NCI-H1105 treated with DMSO at 0.1 percent for 48 hours (cell line): ENCODE measurements at regions not wholly inside any gene's neighbourhood (a gene's known extent, or its start where the extent isn't known, plus 50 kb on each side); places are given as distances from the start of the nearest gene placed in this dataset.

Experiments
- DNase-seq: peaks from one replicate; lab custom pipeline; 2025; lab: John Stamatoyannopoulos, UW

- no peak for DNase-seq
These were observed 407.2 kb downstream of the EFNA5 start for GRCh38 chr5:107263387-107264018.

DNA sequence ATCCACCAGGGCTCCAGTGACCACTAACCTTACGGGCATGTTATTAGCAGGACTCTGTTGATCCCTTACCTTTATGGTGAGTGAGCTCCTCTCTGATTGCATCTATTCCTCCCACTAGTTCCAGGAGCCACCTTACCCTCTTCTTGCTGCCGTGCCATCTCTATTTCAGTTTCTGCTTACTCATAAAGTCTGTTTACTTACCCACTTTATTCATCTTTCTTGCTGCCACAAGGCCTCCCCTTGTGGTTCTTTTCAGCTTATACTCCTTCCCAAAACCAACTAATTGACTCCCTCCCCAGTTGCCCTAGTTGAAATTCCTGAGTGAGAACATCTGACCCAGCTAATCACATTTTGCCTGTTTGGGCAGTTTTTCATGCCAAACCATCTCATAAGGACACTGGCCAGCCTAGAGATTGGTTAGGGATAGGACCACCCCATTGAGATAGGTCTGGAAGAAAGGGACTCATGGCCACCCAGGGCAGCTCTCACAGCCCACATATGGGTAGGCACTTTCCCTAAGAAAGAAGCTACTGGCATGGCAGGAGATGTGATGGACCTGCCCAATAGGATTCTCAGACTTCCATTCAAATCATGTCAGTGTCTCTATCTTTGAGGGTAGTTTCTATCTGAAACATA is 412.7 kb downstream of the EFNA5 start:
- no peak for DNase-seq

- no peak for DNase-seq
These were observed 415.9 kb downstream of the EFNA5 start for GRCh38 chr5:107254902-107255234.

- DNase-seq = no peak
These were observed 416.4 kb downstream of the EFNA5 start for GRCh38 chr5:107254214-107254901.

DNA sequence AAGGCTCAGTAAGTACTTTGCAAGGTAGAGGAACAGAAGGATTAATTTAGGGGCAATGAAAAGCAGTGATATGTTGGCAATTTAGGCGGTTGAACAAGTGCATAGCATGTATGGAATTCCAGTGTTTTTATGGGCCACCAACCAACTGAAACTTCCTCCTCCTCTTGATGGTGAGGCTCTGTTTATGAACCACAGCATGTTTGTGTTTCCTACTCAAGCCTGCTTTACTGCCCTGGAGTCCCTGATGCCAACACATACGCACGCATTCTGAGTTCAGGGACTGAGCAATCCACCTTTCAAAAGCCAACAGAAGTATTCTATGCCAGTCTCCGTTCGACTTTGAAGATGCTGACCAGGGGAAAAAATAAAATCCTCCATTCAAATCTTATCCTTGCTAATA is 417.5 kb downstream of the EFNA5 start:
- DNase-seq = no peak

DNA sequence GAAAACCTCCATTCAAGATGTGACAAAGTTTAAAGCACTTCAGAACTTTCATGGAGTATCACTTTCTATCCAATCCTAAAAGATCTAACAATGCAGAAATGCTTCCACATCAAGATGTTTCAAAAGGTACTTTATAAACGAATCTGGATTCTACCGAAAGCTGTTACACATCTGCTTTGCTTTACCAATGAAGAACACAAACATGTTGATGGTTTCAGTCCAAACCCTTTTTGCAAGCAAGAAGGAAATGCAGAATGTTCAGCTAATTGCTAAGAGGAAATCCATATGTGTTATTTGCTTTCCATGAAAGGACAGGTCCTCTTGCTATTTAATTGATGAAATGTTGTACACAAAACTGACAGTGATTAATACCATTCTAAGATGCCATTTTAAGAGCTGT is 419.6 kb downstream of the EFNA5 start:
- DNase-seq = no peak

- no peak for DNase-seq
These were observed 422.6 kb downstream of the EFNA5 start for GRCh38 chr5:107248066-107248695.

GRCh38 chr5:107247427-107247826 is 423.3 kb downstream of the EFNA5 start:
- DNase-seq = no peak

- DNase-seq = no peak
These were observed 427.5 kb downstream of the EFNA5 start for GRCh38 chr5:107243220-107243579.

DNA sequence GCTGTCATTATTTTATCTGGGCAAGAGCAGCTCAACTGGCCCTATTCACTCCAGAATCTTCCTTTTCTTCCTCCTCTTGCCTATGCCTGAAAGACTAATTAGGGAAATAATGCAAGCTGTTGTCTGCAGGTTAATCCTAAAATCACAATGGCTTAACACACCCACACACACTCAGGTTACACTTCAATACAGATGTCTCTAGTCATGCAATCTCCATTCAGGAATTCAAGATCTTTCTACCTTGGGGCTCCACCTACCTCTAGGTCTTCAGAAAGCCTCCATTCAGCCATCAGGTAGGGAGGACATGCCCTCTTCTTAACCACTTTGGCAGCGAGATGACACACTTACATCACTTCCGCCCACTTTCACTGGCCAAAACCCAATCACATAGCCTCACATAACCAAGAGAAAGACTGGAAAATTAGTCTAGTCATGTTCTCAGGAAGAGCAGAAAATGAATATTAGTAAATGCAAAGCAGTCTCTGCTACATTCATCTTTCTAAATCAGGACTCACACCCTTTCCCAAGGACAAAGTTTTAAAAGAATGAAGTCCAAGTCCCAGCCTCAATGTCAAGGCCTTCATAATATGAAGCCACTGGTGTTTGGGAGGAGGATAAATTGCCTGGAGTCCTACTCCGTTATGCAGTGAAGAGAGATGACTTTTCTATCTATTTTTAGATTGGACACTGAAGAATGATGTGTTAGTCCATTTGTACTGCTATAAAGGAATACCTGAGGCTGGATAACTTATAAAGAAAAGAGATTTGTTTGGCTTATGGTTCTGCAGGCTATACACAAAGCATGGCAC is 428.1 kb downstream of the EFNA5 start:
- DNase-seq = no peak

DNA sequence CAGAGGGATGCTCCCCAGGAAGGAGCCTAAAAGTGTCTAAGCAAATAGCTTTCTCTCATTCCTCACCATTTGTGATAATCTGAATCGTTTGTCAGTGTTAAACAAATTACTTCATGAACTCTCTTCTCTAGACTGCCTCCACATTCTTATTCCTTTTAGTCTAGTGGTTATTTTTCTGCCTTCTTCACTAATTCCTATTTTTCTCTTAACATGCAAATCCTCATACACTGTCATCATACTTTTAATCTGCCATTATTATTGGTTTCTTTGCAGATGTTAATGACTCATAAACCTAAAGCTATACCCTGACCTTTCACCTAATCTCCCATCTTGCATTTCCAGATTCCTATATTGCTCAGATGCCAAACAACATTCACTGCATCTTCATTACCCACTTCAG is 428.9 kb downstream of the EFNA5 start:
- DNase-seq = no peak

- no peak for DNase-seq
These were observed 435.6 kb downstream of the EFNA5 start for GRCh38 chr5:107235167-107235566.

- no peak for DNase-seq
These were observed 437.9 kb downstream of the EFNA5 start for GRCh38 chr5:107232788-107233187.

GRCh38 chr5:107232293-107232692 is 438.4 kb downstream of the EFNA5 start:
- DNase-seq = no peak

- DNase-seq = no peak
These were observed 439.5 kb downstream of the EFNA5 start for GRCh38 chr5:107231191-107231590.

DNA sequence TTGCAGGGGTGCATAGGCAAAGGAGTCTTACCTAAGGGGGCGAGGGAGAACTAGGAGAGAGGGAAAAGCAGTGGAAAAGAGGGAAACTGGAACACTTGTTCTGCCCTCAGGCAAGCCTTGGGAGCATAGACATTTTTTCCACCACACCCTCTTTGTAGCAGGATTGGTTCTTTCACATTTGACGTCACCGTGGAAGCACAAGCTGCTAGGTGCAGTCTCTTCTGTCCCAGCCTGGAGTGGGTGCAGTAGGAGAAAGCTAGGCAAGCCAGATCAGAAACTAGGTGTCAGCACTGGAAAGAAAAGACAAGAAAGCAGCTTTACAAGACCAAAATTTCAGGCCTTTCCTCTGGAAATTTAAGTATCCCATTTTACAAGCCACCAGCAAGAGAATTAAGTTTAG is 440.4 kb downstream of the EFNA5 start:
- DNase-seq = no peak

GRCh38 chr5:107228226-107228625 is 442.5 kb downstream of the EFNA5 start:
- DNase-seq = no peak

GRCh38 chr5:107224272-107224671 is 446.5 kb downstream of the EFNA5 start:
- no peak for DNase-seq

GRCh38 chr5:107223066-107223465 is 447.7 kb downstream of the EFNA5 start:
- DNase-seq = no peak

GRCh38 chr5:107219993-107220392 is 450.7 kb downstream of the EFNA5 start:
- no peak for DNase-seq

DNA sequence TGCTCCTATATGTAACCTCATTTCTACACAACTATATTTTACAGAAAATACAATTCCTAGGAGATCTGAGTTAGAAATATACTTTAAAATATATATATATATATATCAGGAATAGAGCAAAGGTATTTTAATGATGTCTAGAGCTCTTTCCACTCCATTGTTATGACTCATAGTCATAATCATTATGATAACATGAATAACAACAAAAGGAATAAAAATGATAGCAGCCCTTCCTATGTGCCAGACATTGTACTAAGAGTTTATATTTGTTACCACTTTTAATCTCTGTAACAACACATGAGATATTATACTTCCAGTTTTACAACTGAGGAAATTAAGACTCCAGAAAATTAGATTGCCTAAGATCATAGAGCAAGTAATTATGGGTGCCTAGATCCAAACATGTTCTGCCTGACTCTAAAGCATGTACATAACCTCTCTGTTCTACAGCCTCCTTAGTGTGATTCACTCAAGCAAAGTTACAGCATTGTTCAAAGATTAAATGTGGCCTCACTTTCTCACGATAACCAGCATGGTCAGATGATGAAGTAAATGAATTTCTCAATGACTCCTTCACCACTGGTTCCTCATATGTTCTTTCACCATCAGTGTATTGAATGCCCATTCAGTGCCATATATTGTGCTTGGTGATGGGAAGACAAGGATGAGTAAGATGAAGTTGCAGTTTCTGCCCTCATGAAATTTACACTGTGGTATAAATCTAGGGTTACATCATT is 452.1 kb downstream of the EFNA5 start:
- DNase-seq = no peak

- no peak for DNase-seq
These were observed 453.0 kb downstream of the EFNA5 start for GRCh38 chr5:107217721-107218130.
